ENCODE measurements at regions not wholly inside any gene's neighbourhood (a gene's known extent, or its start where the extent isn't known, plus 50 kb on each side); places are given as distances from the start of the nearest gene placed in this dataset.

GRCh38 chr9:26301046-26301445 is 591.6 kb downstream of the CAAP1 start:
- no peak for ATAC-seq

GRCh38 chr9:26296910-26297572 is 595.6 kb downstream of the CAAP1 start:
- ATAC-seq: peak; percentile 56
- TF ChIP-seq CSRNP3 (CRISPR knock-in tag; IDR thresholded peaks at IDR 0.05) (no peak), ESRRG (CRISPR knock-in tag; IDR thresholded peaks at IDR 0.05) (no peak)

More at GRCh38 chr9:26301046-26301445, 591.6 kb downstream of the CAAP1 start:
- TF ChIP-seq TOX (CRISPR knock-in tag; IDR thresholded peaks at IDR 0.05; ENCODE audit: borderline replicate concordance) (no peak), ISL1 (CRISPR knock-in tag; IDR thresholded peaks at IDR 0.05) (no peak), POU6F1 (CRISPR knock-in tag; IDR thresholded peaks at IDR 0.05; ENCODE audit: borderline replicate concordance, low read depth) (no peak), BACH2 (CRISPR knock-in tag; IDR thresholded peaks at IDR 0.05; ENCODE audit: borderline replicate concordance) (no peak), ESRRG (CRISPR knock-in tag; IDR thresholded peaks at IDR 0.05) (no peak), ZFP30 (CRISPR knock-in tag; IDR thresholded peaks at IDR 0.05) (no peak), CREB5 (CRISPR knock-in tag; IDR thresholded peaks at IDR 0.05; ENCODE audit: low read depth) (no peak), CSRNP3 (CRISPR knock-in tag; IDR thresholded peaks at IDR 0.05) (no peak), OSR1 (CRISPR knock-in tag; IDR thresholded peaks at IDR 0.05) (no peak)

- no peak for TF ChIP-seq SNAI2 (CRISPR knock-in tag; IDR thresholded peaks at IDR 0.05)
- 0 out of 2 replicates have a peak, but pooled peaks have one; percentile 20 for TF ChIP-seq ISL1 (CRISPR knock-in tag; IDR thresholded peaks at IDR 0.05)
- peak; percentile 87 for ATAC-seq
Observed at GRCh38 chr9:26292943-26293342, 599.7 kb downstream of the CAAP1 start.

- no peak for ATAC-seq
- TF ChIP-seq PPARA (CRISPR knock-in tag; IDR thresholded peaks at IDR 0.05; ENCODE audit: borderline replicate concordance) (no peak), OSR1 (CRISPR knock-in tag; IDR thresholded peaks at IDR 0.05) (no peak), POU6F1 (CRISPR knock-in tag; IDR thresholded peaks at IDR 0.05; ENCODE audit: borderline replicate concordance, low read depth) (no peak), CSDC2 (CRISPR knock-in tag; IDR thresholded peaks at IDR 0.05) (no peak), ZC3H10 (CRISPR knock-in tag; IDR thresholded peaks at IDR 0.05) (no peak), TCF4 (CRISPR knock-in tag; IDR thresholded peaks at IDR 0.05; ENCODE audit: borderline replicate concordance) (no peak)
Observed at GRCh38 chr9:26271495-26272122, 593.4 kb upstream of the TUSC1 start.

GRCh38 chr9:26266146-26266793 is 588.0 kb upstream of the TUSC1 start:
- ATAC-seq: no peak
- no peak for TF ChIP-seq ZNF70 (CRISPR knock-in tag; IDR thresholded peaks at IDR 0.05)
- no peak for TF ChIP-seq BACH2 (CRISPR knock-in tag; IDR thresholded peaks at IDR 0.05; ENCODE audit: borderline replicate concordance)
- TF ChIP-seq ZNF565 (CRISPR knock-in tag; conservative IDR thresholded peaks at IDR 0.05; ENCODE audit: low read depth): no peak
- TF ChIP-seq ZNF8 (CRISPR knock-in tag; IDR thresholded peaks at IDR 0.05): no peak
- TF ChIP-seq CSRNP3 (CRISPR knock-in tag; IDR thresholded peaks at IDR 0.05): no peak
- TF ChIP-seq ZC3H10 (CRISPR knock-in tag; IDR thresholded peaks at IDR 0.05): no peak
- TF ChIP-seq ARNTL (CRISPR knock-in tag; IDR thresholded peaks at IDR 0.05; ENCODE audit: borderline replicate concordance, low read depth): no peak
- no peak for TF ChIP-seq TCF4 (CRISPR knock-in tag; IDR thresholded peaks at IDR 0.05; ENCODE audit: borderline replicate concordance)
- no peak for TF ChIP-seq TSHZ2 (CRISPR knock-in tag; IDR thresholded peaks at IDR 0.05)

All from SK-N-SH treated with all-trans-retinoic acid at 6 μM for 48 hours (cell line).